GM18519 (cell line): ENCODE measurements at regions not wholly inside any gene's neighbourhood (a gene's known extent, or its start where the extent isn't known, plus 50 kb on each side); places are given as distances from the start of the nearest gene placed in this dataset.

Experiments
- ATAC-seq: cut with Tn5 transposase; IDR thresholded peaks from one replicate; pipeline ENCODE4 v1.9.1; 2021; ENCODE audit warnings: mild to moderate bottlenecking, moderate library complexity; ENCODE audit not compliant: unreplicated experiment, low FRiP score

DNA sequence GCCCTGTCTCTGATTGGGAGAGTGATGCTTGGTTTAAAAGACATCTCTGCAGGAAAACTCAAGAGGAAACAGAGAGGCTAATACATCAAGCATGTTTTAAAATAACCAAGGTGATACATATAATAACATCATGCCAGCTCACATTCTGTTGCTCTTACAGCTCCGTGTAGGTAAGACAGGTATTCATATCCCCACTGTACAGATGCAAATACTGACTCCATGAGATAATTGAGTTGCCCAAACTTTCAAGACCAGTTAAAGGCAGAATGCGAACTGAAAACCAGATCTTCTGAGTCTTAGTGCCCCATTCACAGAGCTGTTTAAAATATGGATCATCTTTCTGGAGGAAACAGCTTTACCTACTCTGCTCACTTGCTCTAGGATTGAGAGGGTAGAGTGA, 214.0 kb downstream of the PIK3R1 start:
- ATAC-seq = no peak

DNA sequence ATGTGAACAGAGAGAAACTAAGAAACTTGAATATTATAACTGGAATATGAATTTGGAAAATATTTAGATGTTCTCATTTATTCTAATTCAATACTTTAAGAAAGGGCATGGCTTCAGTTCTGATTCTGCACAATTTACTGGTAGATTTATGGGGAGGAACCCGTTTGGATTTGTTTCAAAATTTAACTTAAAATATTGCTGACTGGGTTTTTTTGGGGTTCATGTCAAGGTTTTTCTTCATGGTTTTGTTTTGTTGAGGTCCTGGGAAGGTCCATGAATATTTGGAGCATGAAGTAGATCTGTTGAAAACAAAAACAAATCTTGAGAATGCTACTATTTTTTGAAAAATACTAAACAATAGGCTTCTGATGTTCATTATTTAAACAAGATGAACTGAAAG, 214.7 kb downstream of the PIK3R1 start:
- ATAC-seq = no peak

DNA sequence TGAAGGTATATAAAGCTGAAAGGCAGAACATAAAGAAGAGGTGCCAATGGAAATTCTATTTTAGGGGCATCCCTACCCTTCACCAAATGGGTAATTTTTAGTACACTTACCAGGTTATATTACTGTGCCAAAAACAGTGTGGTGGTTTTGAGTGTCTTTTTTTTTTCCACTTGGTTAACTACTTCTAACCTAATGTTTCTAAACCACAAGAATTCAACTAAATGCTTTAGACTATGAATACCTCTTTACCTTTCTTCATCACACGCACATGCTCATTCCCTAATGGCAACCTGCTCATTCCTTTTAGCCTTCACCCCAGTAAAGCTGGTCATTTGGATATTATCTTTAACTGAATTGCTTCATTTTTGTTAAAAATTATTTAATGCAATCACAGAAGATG, 215.6 kb downstream of the PIK3R1 start:
- no peak for ATAC-seq

DNA sequence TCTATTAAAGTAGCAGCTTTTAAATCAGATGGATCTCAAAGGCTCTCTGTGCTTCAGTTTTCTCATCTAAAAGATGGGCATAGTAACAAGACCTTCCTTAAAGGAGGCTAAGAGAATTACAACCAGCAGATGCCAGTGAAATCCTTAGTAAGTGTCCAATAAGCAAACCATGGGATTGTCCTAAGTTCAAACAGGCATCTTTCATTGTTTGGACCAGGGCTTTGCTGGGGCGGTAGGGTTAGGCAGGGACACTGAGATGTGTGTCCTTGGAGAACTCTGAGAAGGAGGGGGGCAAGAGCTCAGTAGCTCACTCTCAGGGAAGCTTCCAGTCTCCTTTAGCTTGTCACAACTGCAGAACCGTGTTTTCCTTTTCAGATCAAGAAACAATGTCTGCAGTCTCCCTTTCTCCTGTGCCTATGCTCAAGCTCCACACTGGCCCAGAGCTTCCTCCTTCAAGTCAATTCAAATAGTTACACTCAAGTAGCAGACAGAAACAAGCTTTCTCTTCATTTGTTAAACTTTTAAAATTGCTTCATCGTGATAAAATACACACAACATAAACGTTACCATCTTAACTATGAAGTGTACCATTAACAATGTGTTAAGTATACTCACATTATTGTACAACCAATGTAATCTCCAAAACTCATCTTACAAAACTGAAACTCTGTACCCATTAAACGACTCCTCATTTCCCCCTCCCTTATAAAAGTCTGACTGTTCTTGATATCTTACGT, 216.2 kb downstream of the PIK3R1 start:
- no peak for ATAC-seq

DNA sequence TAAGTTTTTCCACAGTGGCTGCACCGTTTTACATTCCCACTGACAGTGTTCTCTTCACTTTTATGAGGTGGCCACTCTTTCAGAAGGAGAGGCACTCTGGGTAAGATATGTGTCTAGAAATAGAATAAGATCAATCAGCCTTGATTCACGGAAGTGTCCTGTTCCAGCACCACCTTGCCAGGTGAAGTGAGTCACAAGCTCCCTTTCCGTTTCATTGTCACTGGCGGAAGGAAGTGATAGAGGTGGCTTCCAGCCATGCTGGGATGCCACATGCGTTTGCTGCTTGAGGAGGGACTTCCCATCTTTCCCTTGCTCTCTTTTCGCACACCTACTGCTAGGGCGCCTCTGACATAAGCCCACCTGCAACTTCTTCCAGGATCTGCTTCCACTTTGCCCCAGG, 217.1 kb downstream of the PIK3R1 start:
- ATAC-seq = no peak

DNA sequence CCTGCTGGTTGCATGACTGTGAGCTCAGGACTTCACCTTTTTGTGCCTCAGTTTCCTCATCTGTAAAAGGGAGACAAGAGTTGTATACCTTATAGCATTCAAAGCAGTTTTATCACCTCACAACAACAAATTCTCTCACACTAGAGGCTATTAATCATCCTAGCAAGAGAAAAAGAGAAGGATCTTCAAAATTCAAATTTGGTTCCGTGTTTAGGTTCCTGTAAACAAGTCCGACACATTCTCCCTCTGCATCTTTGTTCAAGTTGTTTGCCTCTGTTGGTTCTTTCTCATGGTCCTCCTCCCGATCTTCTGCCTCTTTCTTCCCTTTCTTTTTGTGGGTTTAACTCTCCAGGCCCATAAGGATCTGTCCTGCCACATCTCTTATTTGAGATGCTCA, 218.0 kb downstream of the PIK3R1 start:
- ATAC-seq = no peak

DNA sequence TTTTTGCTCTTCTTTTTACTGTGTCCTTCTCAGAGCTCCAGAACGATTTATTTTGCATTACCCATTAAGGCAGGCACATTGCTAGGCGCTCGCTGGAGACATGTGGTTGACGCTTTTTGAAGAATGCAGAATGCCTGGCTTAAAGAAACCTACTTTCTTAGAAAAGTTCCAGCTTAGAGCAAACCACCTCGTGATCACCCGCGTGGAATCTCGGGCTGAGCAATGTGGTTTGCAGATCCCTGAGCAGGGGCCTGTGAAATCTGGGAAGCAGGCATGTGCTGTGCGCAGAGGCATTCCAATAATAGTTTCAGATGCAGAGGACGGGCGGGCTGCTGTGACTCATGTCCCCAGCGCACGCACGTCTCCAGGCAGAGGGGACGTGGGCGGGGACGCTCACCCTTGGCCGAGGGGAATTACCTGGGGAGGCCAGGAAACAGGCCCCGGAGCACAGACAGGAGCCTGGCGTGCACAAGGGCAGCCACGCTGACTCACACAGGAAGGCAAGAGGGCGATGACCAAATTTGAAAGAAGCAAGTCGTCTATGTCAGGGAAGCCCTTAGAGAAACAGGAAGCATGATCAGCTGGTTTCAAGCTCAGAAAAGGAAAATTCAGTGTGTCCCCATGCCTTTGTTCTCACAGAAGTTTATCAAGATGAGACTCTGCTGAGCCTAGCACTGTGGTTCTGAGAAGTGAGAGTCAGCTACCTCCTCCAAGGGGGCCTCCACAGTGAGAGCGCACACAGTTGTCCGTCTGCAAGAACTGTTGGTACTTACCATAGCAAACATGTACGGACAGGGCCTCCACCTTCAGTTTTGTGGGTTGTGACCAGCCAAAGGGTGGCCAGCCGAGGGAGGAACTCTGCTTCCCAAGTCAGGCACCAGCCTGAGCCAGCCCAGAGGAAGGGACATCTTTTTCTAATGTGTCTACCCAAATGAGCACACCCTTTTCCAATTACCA, 218.6 kb downstream of the PIK3R1 start:
- ATAC-seq = peak; percentile 92

DNA sequence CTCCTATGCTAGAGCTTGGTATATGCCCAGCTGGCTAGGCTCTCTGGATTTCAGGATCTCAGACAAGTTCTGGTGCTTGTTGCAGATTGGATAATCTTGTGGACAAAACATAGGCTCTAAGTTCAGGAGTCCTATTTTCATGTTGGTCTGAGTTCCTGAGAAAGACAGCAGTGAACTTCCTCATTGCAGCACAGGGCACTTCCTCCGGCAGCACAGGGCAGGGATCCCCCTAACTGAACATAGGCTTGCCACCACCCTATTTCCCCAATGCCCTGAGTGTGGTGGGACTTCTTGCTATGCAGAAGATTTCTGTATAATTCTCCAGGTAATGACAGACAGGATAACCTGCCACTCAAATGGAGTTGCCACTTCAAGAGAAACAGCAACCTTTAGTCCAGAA, 220.1 kb downstream of the PIK3R1 start:
- no peak for ATAC-seq

DNA sequence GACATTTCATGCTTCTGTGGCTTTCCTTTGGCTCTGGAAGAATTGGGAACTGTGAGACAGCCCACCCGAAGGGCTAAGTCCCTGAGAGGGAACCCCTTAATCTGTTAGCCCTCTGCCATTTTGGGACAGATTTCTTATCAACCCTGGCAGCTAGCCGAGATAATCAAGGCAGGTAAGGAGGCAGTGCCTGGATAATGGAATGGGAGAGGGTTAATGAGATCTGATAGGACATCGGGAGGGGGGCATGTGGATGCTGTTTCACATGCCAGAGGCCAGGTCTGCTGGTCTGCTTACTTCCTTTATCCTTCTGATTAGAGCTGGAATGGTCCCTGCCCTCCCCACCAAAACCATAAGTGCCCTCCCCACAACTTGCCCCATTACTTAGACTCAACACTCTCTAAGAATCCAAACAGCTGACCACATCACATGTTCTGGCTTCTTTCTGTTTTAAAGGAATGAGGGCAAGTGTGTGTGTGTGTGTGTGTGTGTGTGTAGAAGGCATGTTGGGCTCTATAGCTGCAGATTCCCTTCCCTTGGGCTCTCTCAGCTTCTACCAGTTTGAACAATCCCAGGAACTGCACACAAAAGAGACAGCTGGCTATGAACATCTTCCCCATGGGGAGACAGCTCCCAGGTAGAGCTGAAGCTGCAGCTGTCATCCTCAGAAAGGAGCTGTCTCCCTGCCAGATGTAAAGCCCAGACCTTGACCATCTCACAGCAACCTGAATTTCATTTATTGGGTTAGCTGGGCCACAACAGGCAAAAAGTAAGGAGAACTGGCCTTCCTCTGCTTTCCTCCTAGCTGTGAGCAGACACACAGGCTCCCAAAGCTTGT, 221.3 kb downstream of the PIK3R1 start:
- ATAC-seq = no peak

DNA sequence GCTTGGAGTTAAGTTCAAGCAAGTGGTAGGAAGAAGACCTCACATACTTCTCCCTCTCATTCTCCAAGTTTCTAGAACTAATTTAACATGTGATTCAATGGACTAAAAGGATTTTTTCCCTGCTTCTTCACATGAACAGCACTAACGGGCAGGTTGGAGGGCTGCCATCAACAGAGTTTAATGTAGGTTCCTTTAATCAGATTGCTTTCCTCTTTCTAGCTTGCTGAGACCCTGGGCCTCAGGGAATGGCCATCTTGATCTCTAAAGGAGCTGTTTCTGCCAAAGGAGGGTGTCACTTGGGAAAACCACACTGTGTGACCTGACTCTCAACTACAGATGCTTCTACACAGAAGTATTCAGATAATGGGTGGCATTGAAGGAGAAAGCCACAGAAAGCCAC, 223.3 kb downstream of the PIK3R1 start:
- ATAC-seq = no peak

DNA sequence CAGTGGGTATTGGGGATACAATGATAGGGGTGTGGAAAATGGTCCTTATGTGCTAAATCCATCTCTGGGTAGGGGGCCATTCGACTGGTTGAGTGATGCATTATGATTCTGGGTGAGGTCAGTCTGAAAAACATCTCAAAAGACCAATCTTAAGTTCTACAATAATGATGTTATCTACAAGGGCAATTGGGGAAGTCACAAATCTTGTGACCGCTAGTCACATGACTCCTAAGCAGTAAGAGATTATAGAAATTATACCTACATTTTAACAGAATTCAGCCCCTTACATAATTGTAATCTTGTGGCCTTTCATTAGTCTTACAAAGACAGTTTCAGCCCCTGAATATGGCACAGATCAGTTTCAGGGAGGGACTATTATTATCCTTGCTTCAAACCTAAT, 224.7 kb downstream of the PIK3R1 start:
- ATAC-seq = no peak

DNA sequence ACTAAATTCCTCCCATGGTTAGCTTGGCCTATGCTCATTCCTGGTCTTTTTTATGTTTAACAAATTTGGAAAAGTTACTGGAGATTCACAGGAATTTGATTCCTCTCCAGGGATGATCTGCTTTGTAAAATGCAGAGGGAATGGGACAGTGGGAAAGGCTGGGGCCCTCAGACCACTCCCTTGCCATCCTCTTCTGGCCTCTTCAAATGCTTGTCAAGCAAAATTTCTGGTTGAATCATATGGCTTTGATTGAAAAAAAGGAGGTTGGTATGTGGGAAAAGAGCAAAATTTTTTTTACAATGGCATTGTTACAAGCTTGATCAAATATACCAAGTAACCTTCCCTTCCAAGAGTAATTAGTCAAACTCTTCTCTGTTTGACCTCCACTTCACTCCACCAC, 225.1 kb downstream of the PIK3R1 start:
- ATAC-seq = no peak

DNA sequence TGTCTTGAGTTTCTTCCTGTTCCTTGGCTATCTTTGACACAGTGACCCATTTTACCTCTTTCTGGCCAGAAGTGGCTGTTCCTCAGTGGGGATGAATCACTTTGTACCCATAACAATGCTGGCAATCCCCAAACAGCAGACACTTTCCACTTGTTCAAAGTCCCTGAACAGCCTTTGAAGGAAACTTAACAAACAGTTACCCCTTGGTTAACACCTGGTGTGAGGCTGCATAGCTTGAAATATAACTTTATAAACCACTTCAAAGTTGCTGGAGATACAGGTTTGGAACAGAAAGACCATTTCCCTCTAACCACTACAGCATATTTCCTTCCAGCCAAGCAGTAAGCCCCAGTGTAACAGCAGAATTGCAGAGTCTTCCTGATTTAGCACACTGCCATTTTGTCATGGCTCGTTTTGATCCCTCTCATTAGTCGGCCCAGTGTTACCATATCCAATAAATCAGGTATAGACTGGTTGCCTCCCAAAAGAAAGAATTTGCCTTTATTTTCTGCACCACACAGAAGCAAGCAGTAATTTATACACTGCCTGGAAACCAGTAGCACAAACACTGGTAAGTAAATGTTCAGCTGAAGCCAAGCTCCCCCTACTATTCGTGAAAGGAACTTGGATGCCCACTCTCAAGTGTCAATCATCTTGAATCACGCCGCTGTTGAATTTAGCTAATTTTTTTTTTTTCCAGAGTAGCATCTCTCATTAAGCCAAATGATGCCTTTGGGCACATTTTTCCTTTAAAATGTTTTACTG, 225.9 kb downstream of the PIK3R1 start:
- ATAC-seq = no peak

DNA sequence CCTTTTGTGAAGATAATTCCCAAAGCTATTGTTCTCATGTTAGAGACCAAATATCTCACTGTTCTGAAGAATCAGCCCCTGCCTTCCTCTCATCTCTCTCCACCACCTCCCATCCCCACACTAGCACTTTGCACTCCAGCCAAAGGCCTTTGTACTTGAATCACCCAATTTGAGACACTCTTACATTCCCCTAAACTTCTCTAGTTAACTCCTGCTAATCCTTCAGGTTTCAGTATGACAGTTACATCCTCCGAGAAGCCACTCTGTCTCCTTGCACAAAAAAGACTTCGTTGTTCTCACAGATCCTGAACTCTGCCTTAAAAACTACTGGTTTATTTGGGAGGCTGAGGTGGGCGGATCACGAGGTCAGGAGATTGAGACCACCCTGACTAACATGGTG, 227.5 kb downstream of the PIK3R1 start:
- ATAC-seq = no peak

DNA sequence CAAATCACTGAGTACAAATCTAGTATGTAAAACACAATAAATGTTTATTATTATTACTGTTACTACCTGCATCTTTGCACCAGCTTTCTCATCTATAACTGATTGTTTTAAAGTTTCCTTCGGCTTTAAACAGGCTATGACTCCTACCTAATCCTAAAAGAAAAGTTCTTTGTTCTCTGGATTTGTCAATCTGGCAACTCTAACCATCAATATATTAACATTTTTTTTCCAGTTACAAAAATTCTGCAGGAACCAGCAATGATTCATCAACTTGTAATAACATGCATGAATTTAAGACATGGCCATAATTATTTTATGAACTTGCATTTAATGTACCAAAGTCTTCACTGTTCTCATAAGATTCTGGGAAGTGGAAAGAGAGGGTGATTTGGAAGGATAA, 228.5 kb downstream of the PIK3R1 start:
- no peak for ATAC-seq

DNA sequence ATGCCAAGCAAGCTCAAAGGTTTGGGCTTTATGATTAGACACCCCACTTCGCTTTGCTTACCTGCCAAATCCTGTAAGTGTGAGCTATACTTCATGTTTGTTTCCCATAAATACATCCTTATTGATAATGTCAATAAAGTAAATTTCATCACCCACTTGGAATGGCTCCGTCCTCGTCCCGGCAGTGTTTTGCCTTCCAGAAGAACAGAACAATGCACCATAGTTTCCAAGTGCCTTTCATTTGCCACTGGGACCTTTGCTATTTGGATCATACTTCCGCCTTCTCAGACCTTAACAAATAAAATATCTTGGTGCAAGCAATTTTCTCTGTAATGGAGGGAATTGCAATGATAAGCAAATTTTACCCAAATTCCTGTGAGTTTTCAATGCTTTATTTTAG, 229.3 kb downstream of the PIK3R1 start:
- no peak for ATAC-seq

DNA sequence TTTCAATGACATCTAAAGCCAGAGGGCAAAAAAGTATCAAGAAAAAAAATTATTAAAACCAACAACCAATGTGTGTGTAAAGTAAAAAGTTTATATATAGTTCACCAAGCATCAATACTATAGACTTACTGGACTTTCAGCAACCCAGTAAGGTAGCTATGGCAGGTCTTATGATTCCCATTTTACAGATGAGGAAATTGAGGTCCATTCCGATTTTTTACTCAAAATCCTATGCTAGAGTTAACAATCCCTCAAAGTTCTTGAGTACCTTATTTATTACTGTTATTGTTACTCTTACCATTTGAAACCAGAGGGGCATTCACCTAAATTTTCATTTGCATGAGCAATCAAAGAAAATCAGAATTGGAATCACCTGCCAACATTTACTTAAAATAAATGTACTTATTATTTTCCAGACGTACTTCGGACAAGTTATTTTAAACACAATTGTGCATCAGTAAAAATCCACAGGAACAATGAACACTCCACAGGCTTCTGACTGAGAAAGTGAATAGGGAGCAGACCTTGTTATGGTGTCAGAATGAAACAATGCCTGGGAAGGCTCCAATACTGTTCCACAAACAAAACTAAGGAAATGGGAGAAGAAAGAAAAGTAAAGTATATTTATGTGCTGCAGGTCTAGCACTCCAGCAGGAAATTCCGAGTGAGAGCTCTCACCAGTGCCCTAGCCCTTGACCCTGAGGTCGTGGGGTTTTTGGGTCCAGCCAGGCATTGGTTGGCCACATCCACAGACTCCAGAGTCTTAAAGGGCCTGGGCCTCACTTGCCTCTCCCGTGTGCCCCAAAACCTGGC, 229.9 kb downstream of the PIK3R1 start:
- no peak for ATAC-seq

DNA sequence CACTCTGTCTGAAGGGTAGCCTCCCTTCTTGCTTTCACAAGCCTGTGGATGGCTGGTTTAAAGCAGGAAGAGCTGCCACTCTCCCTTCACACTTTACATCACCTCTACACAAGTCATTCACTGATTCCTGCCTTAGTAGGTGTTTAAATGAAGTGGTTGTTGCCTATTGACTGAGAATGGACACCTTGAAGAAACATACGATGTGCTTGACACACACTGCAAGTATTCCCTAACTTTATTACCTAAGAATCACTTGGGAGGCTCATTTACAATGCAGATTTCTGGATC, 230.5 kb downstream of the PIK3R1 start:
- ATAC-seq = no peak

DNA sequence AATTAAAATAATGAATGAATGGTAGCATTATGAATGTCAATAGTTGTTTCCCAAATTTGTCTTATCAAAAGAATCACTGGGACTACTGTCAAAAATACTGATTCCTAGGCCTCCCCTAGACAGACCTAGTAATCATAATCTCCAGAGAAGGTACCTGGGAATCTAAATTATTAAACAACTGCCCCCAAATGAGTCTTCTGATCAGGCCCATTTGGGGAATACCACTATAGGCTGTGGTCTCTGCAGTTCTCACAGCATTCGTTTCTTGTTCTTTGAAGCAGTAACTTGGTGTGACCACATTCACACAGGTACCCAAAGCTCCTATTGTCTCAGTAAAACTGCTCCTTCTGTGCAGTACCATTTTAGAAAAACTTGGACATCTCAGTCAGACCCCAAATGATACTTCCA, 230.9 kb downstream of the PIK3R1 start:
- peak; percentile 88 for ATAC-seq
